Liver (tissue), 3 donors: ENCODE measurements at regions not wholly inside any gene's neighbourhood (a gene's known extent, or its start where the extent isn't known, plus 50 kb on each side); places are given as distances from the start of the nearest gene placed in this dataset.
"Not testable (repeated sequence)": the region's sequence is repeated elsewhere in the genome, so short reads cannot be mapped to it uniquely, and the experiment has no call there.

ENCODE experiments used
- SP1 ChIP-seq: IDR thresholded peaks from 2 replicates; pipeline ENCODE4 v1.6.1; 2018; ENCODE audit warnings: antibody characterized with exemption, mild to moderate bottlenecking
- TAF1 ChIP-seq: conservative IDR thresholded peaks from 2 replicates; pipeline ENCODE4 v1.6.1; 2016; ENCODE audit warnings: antibody characterized with exemption, mild to moderate bottlenecking
- YY1 ChIP-seq: IDR thresholded peaks from 2 replicates; pipeline ENCODE4 v1.6.1; 2016; ENCODE audit warnings: antibody characterized with exemption, mild to moderate bottlenecking
- TF ChIP-seq, protein P1 (sequence below): fragments of 150-350 bp; IDR thresholded peaks from 2 replicates; pipeline ENCODE4 v1.5.1; 2017; ENCODE audit warnings: improper control_type of control experiment, low read depth, low read length; ENCODE audit not compliant: missing input control
- donor health status: healthy.
- donor health status: healthy.

GRCh38 chr15:77875066-77875721 is 202.3 kb downstream of the TBC1D2B start:
- not testable (repeated sequence) for TF ChIP-seq YY1, SP1, TAF1
- TF ChIP-seq, protein P1, sequence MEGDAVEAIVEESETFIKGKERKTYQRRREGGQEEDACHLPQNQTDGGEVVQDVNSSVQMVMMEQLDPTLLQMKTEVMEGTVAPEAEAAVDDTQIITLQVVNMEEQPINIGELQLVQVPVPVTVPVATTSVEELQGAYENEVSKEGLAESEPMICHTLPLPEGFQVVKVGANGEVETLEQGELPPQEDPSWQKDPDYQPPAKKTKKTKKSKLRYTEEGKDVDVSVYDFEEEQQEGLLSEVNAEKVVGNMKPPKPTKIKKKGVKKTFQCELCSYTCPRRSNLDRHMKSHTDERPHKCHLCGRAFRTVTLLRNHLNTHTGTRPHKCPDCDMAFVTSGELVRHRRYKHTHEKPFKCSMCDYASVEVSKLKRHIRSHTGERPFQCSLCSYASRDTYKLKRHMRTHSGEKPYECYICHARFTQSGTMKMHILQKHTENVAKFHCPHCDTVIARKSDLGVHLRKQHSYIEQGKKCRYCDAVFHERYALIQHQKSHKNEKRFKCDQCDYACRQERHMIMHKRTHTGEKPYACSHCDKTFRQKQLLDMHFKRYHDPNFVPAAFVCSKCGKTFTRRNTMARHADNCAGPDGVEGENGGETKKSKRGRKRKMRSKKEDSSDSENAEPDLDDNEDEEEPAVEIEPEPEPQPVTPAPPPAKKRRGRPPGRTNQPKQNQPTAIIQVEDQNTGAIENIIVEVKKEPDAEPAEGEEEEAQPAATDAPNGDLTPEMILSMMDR, result peak; percentile 44
